ENCODE measurements at regions not wholly inside any gene's neighbourhood (a gene's known extent, or its start where the extent isn't known, plus 50 kb on each side); places are given as distances from the start of the nearest gene placed in this dataset.
"Not testable (repeated sequence)": the region's sequence is repeated elsewhere in the genome, so short reads cannot be mapped to it uniquely, and the experiment has no call there.

DNA sequence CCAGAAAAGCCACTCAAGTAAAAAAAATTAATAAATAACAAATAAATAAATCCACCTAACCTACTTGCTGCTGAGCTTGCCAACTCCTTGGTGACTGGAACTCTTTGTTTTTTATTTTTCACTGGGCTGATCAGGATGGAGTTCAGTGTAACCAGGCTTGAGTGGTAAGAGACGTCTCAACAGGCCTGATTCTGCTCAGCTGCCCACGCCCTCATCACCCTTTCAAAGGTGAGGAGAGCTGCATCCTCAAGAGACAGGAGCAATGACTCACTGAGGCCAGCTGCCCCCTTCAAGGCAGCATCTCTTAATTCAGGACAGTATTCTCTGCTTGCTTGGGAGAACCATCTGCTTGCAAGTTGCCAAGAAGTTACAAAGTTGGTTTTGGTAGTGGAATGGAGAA, 111.9 kb upstream of the CPM start:
- Mint-ChIP-seq H3K36me3 (no peaks in the 10 kb centered on the region), H3K27ac (no peak overlapping the region), H3K4me1 (no peaks in the 10 kb centered on the region), H3K9me3 (no peaks in the 10 kb centered on the region), H3K27me3 (peaks cover 6 to 19% of the 10 kb centered on the region in 2 donors), H3K4me3 (no peak overlapping the region)
- DNase-seq (no peak), ATAC-seq (replicated peaks) (no peak)

DNA sequence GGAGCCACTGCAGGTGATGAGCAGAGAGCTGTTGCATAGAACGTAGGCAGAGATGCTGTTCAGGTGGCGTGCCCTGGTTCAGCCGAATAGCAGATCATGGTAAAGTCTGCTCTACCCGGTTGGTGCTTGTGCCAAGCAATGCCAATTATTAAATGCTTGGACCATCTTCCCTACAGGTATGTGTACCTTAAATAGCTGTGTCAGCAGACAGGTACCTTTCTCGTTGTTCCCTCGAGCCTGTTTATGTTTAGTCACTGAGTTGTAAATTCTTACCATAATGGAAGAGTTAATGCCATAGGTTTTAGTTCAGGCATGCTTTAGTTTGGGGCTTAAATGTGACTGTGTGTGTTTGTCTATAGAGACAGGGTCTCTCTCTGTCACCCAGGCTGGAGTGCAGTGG, 112.5 kb upstream of the CPM start:
- no peaks in the 10 kb centered on the region for H3K4me1 Mint-ChIP-seq
- peaks cover 11 to 24% of the 10 kb centered on the region in 2 donors for H3K27me3 Mint-ChIP-seq
- no peak overlapping the region for H3K27ac Mint-ChIP-seq

DNA sequence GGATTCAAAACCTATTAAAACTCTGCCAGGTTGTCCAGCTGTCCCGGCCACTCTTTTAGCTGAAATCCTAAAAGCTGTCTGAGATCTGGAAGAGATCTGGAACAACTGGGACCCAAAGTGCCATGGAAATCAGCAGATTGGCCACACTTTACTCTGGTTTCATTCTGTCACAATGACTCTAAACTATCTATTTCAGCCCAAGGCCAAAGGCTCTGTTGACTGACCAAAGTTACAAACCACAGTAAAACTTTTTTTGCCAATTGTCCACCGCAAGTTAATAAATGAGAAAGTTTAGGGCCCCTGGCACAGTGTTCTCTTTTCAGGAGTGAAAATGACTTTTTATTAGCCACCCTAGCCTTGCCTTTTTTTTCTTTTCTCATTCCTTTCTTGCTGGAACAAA, 113.4 kb upstream of the CPM start:
- Mint-ChIP-seq H3K27me3 (peaks cover 20 to 32% of the 10 kb centered on the region in 2 donors), H3K27ac (no peak overlapping the region), H3K9me3 (no peaks in the 10 kb centered on the region), H3K4me3 (no peak overlapping the region), H3K36me3 (no peaks in the 10 kb centered on the region), H3K4me1 (no peaks in the 10 kb centered on the region)
- DNase-seq (no peak), ATAC-seq (replicated peaks) (no peak)

More for the DNA sequence above, 112.5 kb upstream of the CPM start:
- H3K4me3 Mint-ChIP-seq = no peak overlapping the region
- DNase-seq = no peak
- no peaks in the 10 kb centered on the region for H3K9me3 Mint-ChIP-seq
- ATAC-seq (replicated peaks) = no peak
- H3K36me3 Mint-ChIP-seq = no peaks in the 10 kb centered on the region

DNA sequence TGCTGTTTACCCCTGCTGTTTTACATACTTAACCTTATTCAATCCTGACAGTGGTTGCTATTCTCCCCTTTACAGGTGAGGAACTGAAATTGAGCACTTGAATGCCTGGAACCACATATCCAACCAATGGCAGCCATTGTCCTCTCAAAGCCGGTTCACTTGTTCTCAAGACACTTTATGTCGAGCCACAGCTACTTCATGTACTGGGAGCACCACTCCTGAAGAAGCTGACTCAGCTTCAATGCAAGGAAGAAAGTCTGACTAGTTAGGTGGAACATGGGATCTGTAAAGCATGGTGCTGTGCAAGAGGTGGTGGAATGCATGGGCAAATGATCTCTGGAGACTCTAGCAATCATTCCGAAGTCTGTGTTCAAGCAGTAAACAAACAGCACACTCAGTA, 113.9 kb upstream of the CPM start:
- no peak overlapping the region for H3K27ac Mint-ChIP-seq
- H3K36me3 Mint-ChIP-seq = no peaks in the 10 kb centered on the region
- ATAC-seq (replicated peaks) (no peak), DNase-seq (no peak)
- H3K27me3 Mint-ChIP-seq = peaks cover 24 to 36% of the 10 kb centered on the region in 2 donors
- no peaks in the 10 kb centered on the region for H3K9me3 Mint-ChIP-seq
- H3K4me3 Mint-ChIP-seq = no peak overlapping the region
- no peaks in the 10 kb centered on the region for H3K4me1 Mint-ChIP-seq

DNA sequence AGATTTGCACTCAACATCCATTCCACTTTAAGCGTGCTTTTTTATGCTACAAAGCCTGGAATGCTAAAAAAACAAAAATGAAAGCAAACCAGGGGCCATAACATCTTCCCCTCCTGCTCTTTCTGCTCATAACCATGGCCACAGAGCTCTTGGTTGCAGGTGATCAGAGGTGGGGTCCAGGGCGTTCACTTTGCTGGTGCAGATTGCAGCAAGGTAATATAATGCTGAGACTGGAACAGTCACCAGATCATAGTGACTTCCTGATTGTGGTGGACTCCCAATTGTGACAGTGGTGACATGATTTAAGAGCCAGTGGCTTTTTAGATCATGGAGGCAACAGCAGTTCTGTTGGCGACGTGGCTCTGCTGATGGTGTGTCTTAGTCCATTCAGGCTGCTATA, 115.0 kb upstream of the CPM start:
- H3K27me3 Mint-ChIP-seq = peaks cover 24 to 36% of the 10 kb centered on the region in 2 donors
- H3K27ac Mint-ChIP-seq = no peak overlapping the region
- no peaks in the 10 kb centered on the region for H3K9me3 Mint-ChIP-seq
- no peaks in the 10 kb centered on the region for H3K36me3 Mint-ChIP-seq
- no peak overlapping the region for H3K4me3 Mint-ChIP-seq
- peaks cover 0 to 2% of the 10 kb centered on the region in 2 donors for H3K4me1 Mint-ChIP-seq
- DNase-seq = no peak
- no peak for ATAC-seq (replicated peaks)

DNA sequence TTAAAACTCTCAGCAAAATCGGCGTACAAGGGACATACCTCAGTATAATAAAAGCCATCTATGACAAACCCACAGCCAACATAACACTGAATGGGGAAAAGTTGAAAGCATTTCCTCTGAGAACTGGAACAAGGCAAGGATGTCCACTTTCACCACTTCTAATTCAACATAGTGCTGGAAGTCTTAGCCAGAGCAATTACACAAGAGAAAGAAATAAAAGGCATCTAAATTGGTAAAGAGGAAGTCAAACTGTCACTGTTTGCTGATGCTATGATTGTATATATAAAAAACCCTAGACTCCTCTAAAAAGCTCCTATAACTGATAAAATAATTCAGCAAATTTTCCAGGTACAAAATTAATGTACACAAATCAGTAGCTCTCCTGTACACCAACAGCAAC, 116.9 kb upstream of the CPM start:
- H3K27me3 Mint-ChIP-seq = peaks cover 24 to 36% of the 10 kb centered on the region in 2 donors
- not testable (repeated sequence) for ATAC-seq (replicated peaks); DNase-seq; H3K36me3 Mint-ChIP-seq; H3K27ac Mint-ChIP-seq; H3K4me3 Mint-ChIP-seq; H3K9me3 Mint-ChIP-seq; H3K4me1 Mint-ChIP-seq

DNA sequence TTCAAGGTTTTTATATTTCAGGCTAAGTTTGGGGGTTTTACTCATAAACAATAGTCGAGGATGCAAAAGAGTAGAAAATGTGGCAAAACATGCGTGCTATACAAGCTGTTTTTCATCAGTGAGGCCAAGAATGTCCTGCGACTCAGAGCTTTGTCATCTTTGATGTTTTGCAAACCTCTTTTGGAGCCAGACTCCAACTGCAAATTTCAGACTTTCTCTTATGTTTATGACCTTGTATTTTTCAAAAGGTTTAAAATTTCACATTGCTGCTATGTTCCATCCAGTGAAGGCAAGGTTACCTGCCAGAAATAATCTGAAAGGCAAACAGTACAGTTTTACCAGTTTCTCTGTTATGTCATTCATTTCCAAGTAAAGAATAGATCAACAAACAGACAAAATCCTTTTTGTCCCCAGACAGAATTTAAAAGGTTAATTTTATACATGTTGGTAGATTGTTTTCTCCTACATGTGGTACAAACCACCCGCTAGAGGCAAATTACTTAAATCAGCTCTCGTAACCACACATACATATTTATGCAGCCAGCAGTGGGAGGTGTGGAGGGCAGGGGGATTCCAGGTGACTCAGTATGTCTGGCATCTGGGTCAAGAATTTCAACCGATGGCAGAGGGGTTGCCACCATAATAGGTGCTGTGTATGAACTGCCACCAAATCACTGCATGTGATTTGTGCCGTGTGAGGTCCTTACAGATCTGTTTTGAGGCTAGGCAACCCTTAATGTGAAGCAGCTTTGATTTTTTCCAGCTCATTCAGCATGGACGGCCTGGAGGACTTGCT, 119.8 kb upstream of the CPM start:
- ATAC-seq (replicated peaks) (peak; percentile 71 to 80), DNase-seq (no peak)
- Mint-ChIP-seq H3K36me3 (no peaks in the 10 kb centered on the region), H3K27ac (no peak overlapping the region), H3K4me1 (peaks cover 0 to 2% of the 10 kb centered on the region in 2 donors), H3K4me3 (no peak overlapping the region), H3K27me3 (peaks cover 24 to 32% of the 10 kb centered on the region in 2 donors), H3K9me3 (no peaks in the 10 kb centered on the region)

DNA sequence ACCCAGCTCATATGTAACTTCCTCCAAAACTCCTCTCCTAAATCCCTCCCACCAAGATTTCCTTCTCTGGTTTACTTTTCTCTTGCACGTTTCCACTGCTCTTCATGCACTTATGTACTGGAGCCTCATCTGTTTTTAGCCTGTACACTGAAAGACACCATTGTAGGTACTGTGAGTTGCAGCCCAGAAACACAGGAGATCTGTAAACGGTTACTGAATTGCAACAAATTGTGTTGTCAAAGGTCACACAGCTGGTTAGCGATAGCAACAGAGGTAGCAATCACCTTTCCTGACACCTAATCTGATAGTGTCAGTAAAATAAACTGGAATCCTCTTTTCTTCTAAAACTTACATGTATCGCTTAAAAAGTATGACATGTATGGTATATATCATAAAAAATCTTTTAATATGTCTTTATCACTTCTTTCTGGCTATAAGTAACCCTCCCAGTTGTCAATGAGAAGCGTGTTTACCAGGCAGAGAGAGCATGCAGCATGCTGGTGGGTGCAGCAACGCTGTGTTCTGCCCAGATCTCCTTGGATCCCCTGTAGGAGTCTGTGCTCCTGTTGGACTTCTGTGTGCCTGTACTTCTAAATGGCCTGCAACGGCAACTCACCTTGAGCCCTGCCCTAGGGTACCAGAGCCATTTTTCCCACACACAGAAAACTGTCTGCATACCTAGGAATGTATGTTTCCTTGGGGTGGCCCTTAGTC, 121.5 kb upstream of the CPM start:
- Mint-ChIP-seq H3K9me3 (no peaks in the 10 kb centered on the region), H3K4me3 (no peak overlapping the region), H3K36me3 (no peaks in the 10 kb centered on the region), H3K4me1 (peaks cover 0 to 2% of the 10 kb centered on the region in 2 donors), H3K27ac (no peak overlapping the region), H3K27me3 (peaks cover 22% of the 10 kb centered on the region in 2 donors)
- DNase-seq = no peak
- no peak for ATAC-seq (replicated peaks)

DNA sequence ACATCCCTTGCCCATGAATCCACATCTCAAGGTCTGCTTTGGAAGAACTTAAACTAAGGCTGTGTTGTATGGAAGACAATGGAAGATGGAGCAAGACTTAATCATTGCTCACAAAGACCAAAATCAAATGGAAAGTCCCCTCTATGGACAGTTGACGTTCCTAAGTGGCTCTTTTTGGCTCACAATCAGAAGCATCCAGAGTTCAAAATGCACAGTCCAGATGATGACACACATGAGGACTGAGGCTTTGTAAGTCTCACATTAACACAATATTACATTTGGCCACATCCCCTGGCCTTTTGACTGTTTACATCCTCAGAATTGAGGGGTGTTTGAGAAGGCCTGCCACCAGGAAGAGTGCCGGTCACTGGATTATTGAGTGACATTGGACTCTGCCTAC, 122.3 kb upstream of the CPM start:
- H3K36me3 Mint-ChIP-seq = no peaks in the 10 kb centered on the region
- peaks cover 14 to 18% of the 10 kb centered on the region in 2 donors for H3K27me3 Mint-ChIP-seq
- DNase-seq (no peak), ATAC-seq (replicated peaks) (no peak)
- no peak overlapping the region for H3K4me3 Mint-ChIP-seq
- H3K4me1 Mint-ChIP-seq = peaks cover 0 to 2% of the 10 kb centered on the region in 2 donors
- no peaks in the 10 kb centered on the region for H3K9me3 Mint-ChIP-seq
- no peak overlapping the region for H3K27ac Mint-ChIP-seq

DNA sequence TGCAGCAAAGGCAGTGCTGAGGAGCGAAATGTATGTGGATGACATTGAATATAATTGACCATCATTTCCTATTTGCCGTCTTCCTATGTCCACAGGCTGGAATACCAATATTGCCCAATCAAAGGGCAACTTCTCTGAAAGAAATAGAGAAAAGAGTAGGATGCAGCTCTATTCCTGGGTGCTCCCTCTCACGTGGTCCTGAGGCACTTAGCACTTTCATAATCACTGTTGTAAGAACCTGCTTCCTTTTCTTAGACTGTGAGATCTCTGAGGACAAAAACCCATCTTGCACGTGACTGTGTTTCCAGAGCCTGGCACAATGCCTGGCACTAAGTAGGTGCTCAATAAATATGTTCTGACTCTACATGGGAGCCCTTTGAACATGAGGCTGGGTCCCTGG, 122.7 kb upstream of the CPM start:
- Mint-ChIP-seq H3K36me3 (no peaks in the 10 kb centered on the region), H3K27ac (no peak overlapping the region), H3K4me3 (no peak overlapping the region), H3K9me3 (no peaks in the 10 kb centered on the region), H3K4me1 (peaks cover 0 to 2% of the 10 kb centered on the region in 2 donors), H3K27me3 (peaks cover 10 to 15% of the 10 kb centered on the region in 2 donors)
- DNase-seq (no peak), ATAC-seq (replicated peaks) (no peak)

DNA sequence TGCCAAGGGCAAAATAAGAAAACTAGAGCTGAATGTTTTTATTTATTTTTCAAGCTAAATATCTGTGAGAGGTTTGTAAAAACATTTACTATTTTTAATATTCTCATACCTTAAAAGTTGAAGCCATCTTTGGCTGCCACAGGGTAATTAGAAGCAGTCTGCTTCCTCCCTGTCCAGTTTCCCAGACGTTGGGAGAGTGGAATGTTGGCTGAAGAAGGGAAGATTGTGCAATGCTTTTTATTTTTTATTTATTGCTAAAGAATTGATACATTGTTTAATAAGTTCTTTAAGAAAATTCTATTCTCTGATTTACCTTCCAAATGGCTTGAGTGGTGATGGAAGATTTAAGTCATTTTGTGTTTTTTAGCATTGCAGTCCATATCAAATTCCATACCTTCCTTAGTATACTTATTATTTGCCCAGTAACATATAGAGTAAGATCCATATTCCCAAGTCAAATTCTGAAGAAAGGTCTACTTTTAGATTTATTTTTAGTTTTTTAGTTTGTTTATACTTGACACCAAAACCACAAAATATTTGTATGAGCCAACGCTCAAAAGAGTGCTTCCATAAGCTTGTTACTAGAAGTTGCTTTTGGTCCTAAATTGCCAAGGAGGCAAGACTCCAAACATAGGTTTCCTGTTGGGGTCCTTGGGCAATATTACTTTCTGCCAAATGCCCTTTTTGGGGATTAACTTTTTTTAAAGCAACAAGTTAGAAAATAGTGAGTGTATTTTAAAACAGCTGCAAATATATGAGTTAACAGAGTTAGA, 124.0 kb upstream of the CPM start:
- peaks cover 0 to 2% of the 10 kb centered on the region in 2 donors for H3K4me1 Mint-ChIP-seq
- no peak overlapping the region for H3K4me3 Mint-ChIP-seq
- H3K9me3 Mint-ChIP-seq = no peaks in the 10 kb centered on the region
- DNase-seq = no peak
- no peak for ATAC-seq (replicated peaks)
- H3K36me3 Mint-ChIP-seq = no peaks in the 10 kb centered on the region
- peaks cover 0 to 4% of the 10 kb centered on the region in 2 donors for H3K27me3 Mint-ChIP-seq
- no peak overlapping the region for H3K27ac Mint-ChIP-seq

DNA sequence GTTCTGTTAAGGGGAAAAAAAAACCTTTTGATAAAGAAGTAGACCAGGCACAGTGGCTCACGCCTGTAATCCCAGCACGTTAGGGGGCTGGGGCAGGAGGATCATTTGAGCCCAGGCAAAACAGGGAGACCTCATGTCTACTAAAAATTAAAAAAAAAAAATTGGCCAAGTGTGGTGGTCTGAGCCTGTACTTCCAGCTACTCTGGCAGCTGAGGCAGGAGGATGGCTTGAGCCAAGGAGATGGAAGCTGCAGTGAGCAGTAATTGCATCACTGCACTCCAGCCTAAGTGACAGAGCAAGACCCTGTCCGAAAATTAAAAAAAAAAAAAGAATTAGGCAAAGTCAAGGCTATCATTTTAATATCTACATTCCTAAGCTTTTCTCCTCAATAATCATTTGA, 124.8 kb upstream of the CPM start:
- no peak for ATAC-seq (replicated peaks)
- Mint-ChIP-seq H3K4me3 (no peak overlapping the region), H3K36me3 (no peaks in the 10 kb centered on the region), H3K4me1 (no peaks in the 10 kb centered on the region), H3K9me3 (no peaks in the 10 kb centered on the region), H3K27ac (no peak overlapping the region), H3K27me3 (no peaks in the 10 kb centered on the region)
- DNase-seq = no peak

DNA sequence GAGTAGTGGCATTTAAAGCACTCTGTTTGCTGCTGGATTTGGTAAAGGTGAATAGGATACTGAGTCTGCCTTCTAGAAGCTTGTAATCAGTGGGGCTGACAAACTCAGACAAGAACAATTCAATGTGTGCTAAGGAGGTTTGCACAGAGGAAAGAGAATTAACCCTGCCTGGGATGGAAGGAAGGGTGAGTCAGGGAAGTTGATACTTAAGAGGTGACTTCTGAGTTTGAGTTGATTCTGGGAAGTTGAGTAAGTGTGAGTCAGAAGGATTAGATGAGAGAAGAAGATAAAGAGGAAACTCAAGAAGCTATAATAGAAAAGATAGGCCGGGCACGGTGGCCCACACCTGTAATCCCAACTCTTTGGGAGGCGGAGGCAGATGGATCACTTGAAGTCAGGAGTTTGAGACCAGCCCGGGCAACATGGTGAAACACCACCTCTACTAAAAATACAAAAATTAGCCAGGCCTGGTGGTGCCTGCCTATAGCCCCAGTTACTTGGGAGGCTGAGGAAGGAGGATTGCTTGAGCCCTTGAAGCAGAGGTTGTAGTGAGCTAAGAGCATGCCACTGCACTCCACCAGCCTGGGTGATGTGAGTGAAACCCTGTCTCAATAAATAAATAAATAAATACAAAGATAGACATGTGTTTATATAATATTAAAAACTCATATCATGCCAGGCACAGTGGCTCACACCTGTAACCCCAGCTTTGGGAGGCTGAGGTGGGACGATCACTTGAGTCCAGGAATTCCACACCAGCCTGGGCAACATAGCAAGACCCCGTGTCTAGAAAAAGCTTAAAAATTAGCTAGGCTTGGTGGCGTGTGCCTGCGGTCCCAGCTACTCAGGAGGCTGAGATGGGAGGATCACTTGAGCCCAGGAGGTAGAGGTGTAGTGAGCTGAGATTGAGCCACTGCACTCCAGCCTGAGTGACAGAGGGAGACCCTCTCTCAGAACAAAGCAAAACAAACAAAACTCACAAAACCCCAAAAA, 126.8 kb upstream of the CPM start:
- no peak overlapping the region for H3K4me3 Mint-ChIP-seq
- H3K36me3 Mint-ChIP-seq = no peaks in the 10 kb centered on the region
- ATAC-seq (replicated peaks) = no peak
- DNase-seq = no peak
- no peaks in the 10 kb centered on the region for H3K9me3 Mint-ChIP-seq
- no peaks in the 10 kb centered on the region for H3K4me1 Mint-ChIP-seq
- H3K27me3 Mint-ChIP-seq = no peaks in the 10 kb centered on the region
- no peak overlapping the region for H3K27ac Mint-ChIP-seq

DNA sequence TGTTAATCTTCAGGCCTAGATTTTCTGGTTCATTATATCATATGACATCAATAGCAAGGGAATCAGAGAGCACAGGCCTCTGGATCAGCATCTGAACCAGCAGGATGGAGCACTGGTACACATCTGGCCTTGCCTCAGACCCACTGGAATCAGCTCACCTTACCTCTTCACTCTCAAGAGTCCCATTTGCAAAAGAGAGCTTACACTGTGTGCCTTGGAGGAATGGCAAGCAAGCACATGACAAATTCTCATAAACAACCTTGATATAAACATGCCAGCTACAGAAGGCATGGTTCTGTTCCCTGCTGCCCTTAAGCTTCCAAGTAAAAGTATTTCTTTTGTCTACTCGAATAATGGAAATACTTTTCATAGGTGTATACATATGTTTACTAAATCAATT, 128.6 kb upstream of the CPM start:
- Mint-ChIP-seq H3K9me3 (no peaks in the 10 kb centered on the region), H3K27me3 (no peaks in the 10 kb centered on the region), H3K27ac (no peak overlapping the region), H3K4me1 (no peaks in the 10 kb centered on the region), H3K36me3 (no peaks in the 10 kb centered on the region), H3K4me3 (no peak overlapping the region)
- DNase-seq = no peak
- no peak for ATAC-seq (replicated peaks)
